SK-N-SH (cell line): ENCODE measurements at regions not wholly inside any gene's neighbourhood (a gene's known extent, or its start where the extent isn't known, plus 50 kb on each side); places are given as distances from the start of the nearest gene placed in this dataset.

Experiments used
- FOSL2 ChIP-seq: IDR thresholded peaks from 2 replicates; pipeline ENCODE4 v1.4.0; 2012; ENCODE audit warnings: low read depth, mild to moderate bottlenecking, moderate library complexity, borderline replicate concordance
- GABPA ChIP-seq: IDR thresholded peaks from 2 replicates; pipeline ENCODE4 v1.4.0; 2012; ENCODE audit warnings: low read depth, mild to moderate bottlenecking
- MAX ChIP-seq: IDR thresholded peaks from 2 replicates; pipeline ENCODE4 v1.4.0; 2012; ENCODE audit warnings: low read depth
- NRF1 ChIP-seq: IDR thresholded peaks from 2 replicates; pipeline ENCODE4 v1.6.1; 2012; ENCODE audit warnings: low read depth, mild to moderate bottlenecking, low read length
- RCOR1 ChIP-seq: fragments of 150-350 bp; IDR thresholded peaks from 2 replicates; pipeline ENCODE4 v1.6.1; 2017; ENCODE audit warnings: antibody characterized with exemption, low read length
- ZBTB33 ChIP-seq: IDR thresholded peaks from 2 replicates; pipeline ENCODE4 v1.4.0; 2012; ENCODE audit warnings: low read depth, borderline replicate concordance
- TF ChIP-seq, protein P1 (sequence below): fragments of 200-600 bp; sonication (generic); IDR thresholded peaks from 2 replicates; pipeline ENCODE4 v1.6.1; 2017; ENCODE audit warnings: antibody characterized with exemption, mild to moderate bottlenecking, moderate library complexity

GRCh38 chr9:34825775-34826174 lies 115.8 kb upstream of the CCL21 start:
- no peak for TF ChIP-seq ZBTB33
- TF ChIP-seq, protein P1, sequence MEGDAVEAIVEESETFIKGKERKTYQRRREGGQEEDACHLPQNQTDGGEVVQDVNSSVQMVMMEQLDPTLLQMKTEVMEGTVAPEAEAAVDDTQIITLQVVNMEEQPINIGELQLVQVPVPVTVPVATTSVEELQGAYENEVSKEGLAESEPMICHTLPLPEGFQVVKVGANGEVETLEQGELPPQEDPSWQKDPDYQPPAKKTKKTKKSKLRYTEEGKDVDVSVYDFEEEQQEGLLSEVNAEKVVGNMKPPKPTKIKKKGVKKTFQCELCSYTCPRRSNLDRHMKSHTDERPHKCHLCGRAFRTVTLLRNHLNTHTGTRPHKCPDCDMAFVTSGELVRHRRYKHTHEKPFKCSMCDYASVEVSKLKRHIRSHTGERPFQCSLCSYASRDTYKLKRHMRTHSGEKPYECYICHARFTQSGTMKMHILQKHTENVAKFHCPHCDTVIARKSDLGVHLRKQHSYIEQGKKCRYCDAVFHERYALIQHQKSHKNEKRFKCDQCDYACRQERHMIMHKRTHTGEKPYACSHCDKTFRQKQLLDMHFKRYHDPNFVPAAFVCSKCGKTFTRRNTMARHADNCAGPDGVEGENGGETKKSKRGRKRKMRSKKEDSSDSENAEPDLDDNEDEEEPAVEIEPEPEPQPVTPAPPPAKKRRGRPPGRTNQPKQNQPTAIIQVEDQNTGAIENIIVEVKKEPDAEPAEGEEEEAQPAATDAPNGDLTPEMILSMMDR: no peak
- no peak for TF ChIP-seq MAX
- TF ChIP-seq NRF1: no peak
- TF ChIP-seq RCOR1: no peak
- no peak for TF ChIP-seq GABPA
- TF ChIP-seq FOSL2: no peak
